ENCODE measurements at regions not wholly inside any gene's neighbourhood (a gene's known extent, or its start where the extent isn't known, plus 50 kb on each side); places are given as distances from the start of the nearest gene placed in this dataset.

DNA sequence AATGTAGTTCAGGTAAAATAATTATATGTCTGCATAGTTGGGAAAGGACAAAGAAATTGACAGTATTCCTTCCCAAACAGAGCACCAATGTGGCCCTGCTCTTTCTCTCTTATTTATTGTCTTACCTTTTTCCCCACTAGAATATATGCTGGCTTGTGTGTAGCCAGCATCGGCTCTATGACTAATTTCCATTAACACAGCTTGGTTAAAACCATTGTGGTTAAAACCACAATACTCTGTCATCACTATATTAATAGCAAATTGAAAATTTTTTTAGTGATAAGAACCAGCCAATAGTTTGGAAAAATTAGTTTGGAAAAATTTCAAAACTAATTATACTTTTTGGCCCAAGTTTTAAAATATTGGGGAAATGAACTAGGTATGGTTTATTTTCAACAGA is 535.1 kb downstream of the UTRN start (continued):
- TF ChIP-seq ZNF114 (CRISPR knock-in tag; IDR thresholded peaks at IDR 0.05) (no peak), POLR2AphosphoS5 (IDR thresholded peaks at IDR 0.05; ENCODE audit: low read depth) (no peak), JUNB (IDR thresholded peaks at IDR 0.05; ENCODE audit: unreplicated experiment) (no peak)

DNA sequence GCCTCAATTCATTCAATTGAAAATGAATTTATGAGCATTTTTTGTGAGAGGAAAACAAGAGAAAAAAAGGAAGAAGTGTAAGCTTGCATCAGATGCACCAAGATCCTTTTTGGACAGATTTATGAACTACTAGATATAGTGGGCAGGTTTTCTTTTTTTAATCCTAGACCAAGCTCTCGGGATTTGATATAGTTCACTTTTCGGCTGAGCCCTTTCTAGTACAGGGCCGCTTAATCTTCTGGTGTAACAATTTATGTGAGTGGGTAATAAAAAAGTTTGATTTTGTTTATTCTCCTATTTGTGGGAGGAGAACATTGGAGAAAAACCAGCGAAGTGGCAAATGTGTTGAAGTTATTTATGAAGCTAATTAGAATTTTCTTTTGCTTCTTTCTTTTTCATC is 538.0 kb downstream of the UTRN start:
- Histone ChIP-seq H3K4me2 (no peak overlapping the region), H3K4me3 (no peak overlapping the region), H3K79me2 (replicated peaks; ENCODE audit: insufficient read depth) (no peaks in the 10 kb centered on the region), H3K4me1 (ENCODE audit: insufficient read depth) (peaks cover 10% of the 10 kb centered on the region), H4K20me1 (replicated peaks; ENCODE audit: insufficient read depth) (no peaks in the 10 kb centered on the region), H3K27me3 (ENCODE audit: insufficient read depth) (no peaks in the 10 kb centered on the region), H3K36me3 (ENCODE audit: insufficient read depth) (peaks cover 7% of the 10 kb centered on the region), H3F3A (replicated peaks; ENCODE audit: low read depth) (no peaks in the 10 kb centered on the region), H3K9me2 (ENCODE audit: insufficient read depth) (no peaks in the 10 kb centered on the region), H2AFZ (no peak overlapping the region), H3K27ac (ENCODE audit: low read depth) (no peak overlapping the region)
- DNase-seq (ENCODE audit: low spot score) (no peak), ATAC-seq (no peak)
- no peaks in the 10 kb centered on the region for H3K9me3 Mint-ChIP-seq
- H3K36me3 Mint-ChIP-seq (ENCODE audit: low read depth): peaks cover 4% of the 10 kb centered on the region; the same call in 1 of the 3 replicates
- TF ChIP-seq CREB1 (CRISPR knock-in tag; IDR thresholded peaks at IDR 0.05; ENCODE audit: low read depth) (no peak), JUNB (IDR thresholded peaks at IDR 0.05; ENCODE audit: unreplicated experiment) (no peak), EZH2 (IDR thresholded peaks at IDR 0.05; ENCODE audit: low read depth, unreplicated experiment) (no peak), STAT1 (IDR thresholded peaks at IDR 0.05; ENCODE audit: unreplicated experiment) (no peak), NANOG (IDR thresholded peaks at IDR 0.05; ENCODE audit: borderline replicate concordance) (no peak), POLR2AphosphoS5 (IDR thresholded peaks at IDR 0.05; ENCODE audit: low read depth) (no peak), ZNF331 (CRISPR knock-in tag; IDR thresholded peaks at IDR 0.05; ENCODE audit: low read depth) (no peak), EZH2phosphoT487 (IDR thresholded peaks at IDR 0.05; ENCODE audit: unreplicated experiment) (no peak), ZNF114 (CRISPR knock-in tag; IDR thresholded peaks at IDR 0.05) (no peak)
- TF ChIP-seq, protein P1, sequence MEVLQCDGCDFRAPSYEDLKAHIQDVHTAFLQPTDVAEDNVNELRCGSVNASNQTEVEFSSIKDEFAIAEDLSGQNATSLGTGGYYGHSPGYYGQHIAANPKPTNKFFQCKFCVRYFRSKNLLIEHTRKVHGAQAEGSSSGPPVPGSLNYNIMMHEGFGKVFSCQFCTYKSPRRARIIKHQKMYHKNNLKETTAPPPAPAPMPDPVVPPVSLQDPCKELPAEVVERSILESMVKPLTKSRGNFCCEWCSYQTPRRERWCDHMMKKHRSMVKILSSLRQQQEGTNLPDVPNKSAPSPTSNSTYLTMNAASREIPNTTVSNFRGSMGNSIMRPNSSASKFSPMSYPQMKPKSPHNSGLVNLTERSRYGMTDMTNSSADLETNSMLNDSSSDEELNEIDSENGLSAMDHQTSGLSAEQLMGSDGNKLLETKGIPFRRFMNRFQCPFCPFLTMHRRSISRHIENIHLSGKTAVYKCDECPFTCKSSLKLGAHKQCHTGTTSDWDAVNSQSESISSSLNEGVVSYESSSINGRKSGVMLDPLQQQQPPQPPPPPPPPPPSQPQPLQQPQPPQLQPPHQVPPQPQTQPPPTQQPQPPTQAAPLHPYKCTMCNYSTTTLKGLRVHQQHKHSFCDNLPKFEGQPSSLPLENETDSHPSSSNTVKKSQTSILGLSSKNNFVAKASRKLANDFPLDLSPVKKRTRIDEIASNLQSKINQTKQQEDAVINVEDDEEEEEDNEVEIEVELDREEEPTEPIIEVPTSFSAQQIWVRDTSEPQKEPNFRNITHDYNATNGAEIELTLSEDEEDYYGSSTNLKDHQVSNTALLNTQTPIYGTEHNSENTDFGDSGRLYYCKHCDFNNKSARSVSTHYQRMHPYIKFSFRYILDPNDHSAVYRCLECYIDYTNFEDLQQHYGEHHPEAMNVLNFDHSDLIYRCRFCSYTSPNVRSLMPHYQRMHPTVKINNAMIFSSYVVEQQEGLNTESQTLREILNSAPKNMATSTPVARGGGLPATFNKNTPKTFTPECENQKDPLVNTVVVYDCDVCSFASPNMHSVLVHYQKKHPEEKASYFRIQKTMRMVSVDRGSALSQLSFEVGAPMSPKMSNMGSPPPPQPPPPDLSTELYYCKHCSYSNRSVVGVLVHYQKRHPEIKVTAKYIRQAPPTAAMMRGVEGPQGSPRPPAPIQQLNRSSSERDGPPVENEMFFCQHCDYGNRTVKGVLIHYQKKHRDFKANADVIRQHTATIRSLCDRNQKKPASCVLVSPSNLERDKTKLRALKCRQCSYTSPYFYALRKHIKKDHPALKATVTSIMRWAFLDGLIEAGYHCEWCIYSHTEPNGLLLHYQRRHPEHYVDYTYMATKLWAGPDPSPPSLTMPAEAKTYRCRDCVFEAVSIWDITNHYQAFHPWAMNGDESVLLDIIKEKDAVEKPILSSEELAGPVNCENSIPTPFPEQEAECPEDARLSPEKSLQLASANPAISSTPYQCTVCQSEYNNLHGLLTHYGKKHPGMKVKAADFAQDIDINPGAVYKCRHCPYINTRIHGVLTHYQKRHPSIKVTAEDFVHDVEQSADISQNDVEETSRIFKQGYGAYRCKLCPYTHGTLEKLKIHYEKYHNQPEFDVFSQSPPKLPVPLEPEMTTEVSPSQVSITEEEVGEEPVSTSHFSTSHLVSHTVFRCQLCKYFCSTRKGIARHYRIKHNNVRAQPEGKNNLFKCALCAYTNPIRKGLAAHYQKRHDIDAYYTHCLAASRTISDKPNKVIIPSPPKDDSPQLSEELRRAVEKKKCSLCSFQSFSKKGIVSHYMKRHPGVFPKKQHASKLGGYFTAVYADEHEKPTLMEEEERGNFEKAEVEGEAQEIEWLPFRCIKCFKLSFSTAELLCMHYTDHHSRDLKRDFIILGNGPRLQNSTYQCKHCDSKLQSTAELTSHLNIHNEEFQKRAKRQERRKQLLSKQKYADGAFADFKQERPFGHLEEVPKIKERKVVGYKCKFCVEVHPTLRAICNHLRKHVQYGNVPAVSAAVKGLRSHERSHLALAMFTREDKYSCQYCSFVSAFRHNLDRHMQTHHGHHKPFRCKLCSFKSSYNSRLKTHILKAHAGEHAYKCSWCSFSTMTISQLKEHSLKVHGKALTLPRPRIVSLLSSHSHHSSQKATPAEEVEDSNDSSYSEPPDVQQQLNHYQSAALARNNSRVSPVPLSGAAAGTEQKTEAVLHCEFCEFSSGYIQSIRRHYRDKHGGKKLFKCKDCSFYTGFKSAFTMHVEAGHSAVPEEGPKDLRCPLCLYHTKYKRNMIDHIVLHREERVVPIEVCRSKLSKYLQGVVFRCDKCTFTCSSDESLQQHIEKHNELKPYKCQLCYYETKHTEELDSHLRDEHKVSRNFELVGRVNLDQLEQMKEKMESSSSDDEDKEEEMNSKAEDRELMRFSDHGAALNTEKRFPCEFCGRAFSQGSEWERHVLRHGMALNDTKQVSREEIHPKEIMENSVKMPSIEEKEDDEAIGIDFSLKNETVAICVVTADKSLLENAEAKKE (CRISPR knock-in tag; IDR thresholded peaks at IDR 0.05): no peak
- TF ChIP-seq, protein P2, sequence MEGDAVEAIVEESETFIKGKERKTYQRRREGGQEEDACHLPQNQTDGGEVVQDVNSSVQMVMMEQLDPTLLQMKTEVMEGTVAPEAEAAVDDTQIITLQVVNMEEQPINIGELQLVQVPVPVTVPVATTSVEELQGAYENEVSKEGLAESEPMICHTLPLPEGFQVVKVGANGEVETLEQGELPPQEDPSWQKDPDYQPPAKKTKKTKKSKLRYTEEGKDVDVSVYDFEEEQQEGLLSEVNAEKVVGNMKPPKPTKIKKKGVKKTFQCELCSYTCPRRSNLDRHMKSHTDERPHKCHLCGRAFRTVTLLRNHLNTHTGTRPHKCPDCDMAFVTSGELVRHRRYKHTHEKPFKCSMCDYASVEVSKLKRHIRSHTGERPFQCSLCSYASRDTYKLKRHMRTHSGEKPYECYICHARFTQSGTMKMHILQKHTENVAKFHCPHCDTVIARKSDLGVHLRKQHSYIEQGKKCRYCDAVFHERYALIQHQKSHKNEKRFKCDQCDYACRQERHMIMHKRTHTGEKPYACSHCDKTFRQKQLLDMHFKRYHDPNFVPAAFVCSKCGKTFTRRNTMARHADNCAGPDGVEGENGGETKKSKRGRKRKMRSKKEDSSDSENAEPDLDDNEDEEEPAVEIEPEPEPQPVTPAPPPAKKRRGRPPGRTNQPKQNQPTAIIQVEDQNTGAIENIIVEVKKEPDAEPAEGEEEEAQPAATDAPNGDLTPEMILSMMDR (conservative IDR thresholded peaks at IDR 0.05; ENCODE audit: low read depth in 2 of 2): no peak
- TF ChIP-seq, protein P3, sequence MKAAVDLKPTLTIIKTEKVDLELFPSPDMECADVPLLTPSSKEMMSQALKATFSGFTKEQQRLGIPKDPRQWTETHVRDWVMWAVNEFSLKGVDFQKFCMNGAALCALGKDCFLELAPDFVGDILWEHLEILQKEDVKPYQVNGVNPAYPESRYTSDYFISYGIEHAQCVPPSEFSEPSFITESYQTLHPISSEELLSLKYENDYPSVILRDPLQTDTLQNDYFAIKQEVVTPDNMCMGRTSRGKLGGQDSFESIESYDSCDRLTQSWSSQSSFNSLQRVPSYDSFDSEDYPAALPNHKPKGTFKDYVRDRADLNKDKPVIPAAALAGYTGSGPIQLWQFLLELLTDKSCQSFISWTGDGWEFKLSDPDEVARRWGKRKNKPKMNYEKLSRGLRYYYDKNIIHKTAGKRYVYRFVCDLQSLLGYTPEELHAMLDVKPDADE (IDR thresholded peaks at IDR 0.05): no peak
- TF ChIP-seq, protein P4, sequence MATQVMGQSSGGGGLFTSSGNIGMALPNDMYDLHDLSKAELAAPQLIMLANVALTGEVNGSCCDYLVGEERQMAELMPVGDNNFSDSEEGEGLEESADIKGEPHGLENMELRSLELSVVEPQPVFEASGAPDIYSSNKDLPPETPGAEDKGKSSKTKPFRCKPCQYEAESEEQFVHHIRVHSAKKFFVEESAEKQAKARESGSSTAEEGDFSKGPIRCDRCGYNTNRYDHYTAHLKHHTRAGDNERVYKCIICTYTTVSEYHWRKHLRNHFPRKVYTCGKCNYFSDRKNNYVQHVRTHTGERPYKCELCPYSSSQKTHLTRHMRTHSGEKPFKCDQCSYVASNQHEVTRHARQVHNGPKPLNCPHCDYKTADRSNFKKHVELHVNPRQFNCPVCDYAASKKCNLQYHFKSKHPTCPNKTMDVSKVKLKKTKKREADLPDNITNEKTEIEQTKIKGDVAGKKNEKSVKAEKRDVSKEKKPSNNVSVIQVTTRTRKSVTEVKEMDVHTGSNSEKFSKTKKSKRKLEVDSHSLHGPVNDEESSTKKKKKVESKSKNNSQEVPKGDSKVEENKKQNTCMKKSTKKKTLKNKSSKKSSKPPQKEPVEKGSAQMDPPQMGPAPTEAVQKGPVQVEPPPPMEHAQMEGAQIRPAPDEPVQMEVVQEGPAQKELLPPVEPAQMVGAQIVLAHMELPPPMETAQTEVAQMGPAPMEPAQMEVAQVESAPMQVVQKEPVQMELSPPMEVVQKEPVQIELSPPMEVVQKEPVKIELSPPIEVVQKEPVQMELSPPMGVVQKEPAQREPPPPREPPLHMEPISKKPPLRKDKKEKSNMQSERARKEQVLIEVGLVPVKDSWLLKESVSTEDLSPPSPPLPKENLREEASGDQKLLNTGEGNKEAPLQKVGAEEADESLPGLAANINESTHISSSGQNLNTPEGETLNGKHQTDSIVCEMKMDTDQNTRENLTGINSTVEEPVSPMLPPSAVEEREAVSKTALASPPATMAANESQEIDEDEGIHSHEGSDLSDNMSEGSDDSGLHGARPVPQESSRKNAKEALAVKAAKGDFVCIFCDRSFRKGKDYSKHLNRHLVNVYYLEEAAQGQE (IDR thresholded peaks at IDR 0.05; ENCODE audit: unreplicated experiment): no peak
- peaks cover 10% of the 10 kb centered on the region; the same call in 2 of the 3 replicates for H3K4me1 Mint-ChIP-seq
- H3K27ac Mint-ChIP-seq: no peak overlapping the region; the same call in 1 of the 2 replicates
- no peak overlapping the region for H3K4me3 Mint-ChIP-seq
- no peaks in the 10 kb centered on the region for H3K27me3 Mint-ChIP-seq (ENCODE audit: insufficient read depth, low read depth, poor library complexity)

All from GM23338 (cell line).